ENCODE measurements at regions not wholly inside any gene's neighbourhood (a gene's known extent, or its start where the extent isn't known, plus 50 kb on each side); places are given as distances from the start of the nearest gene placed in this dataset.
A peak's percentile ranks its signal among the peaks of the same experiment; 100 is the strongest.

GRCh38 chr10:125375210-125375609, 214.8 kb upstream of the CTBP2 start:
- intact Hi-C loops (cut with DNase I): no loop called here
- DNase-seq (ENCODE audit: missing footprints) (no peak), ATAC-seq (no peak)

- intact Hi-C loops (cut with DNase I): no loop called here
Observed at GRCh38 chr10:125373546-125373945, 213.2 kb upstream of the CTBP2 start.

DNA sequence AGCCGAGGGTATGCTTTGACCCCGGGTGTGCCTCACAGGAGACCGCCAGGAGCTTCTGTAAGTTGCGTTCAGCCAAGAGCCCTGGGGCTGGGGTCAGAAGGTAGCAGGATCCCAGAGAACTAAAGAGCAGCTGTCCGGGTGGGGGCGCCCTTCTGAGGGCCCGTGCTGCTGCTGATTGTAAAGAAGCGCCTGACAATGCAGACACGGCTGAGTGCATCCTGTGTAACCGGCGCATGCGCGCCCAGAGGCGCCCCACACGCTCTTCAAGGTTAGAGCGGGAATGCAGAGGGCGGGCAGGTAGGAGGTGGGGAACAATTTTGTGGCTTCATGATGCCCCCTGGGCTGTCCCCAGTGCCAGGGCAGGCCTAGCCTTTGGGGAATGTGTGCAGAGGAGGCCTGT, 210.2 kb upstream of the CTBP2 start:
- intact Hi-C loops (cut with DNase I): no loop called here
- ATAC-seq (no peak), DNase-seq (ENCODE audit: missing footprints) (no peak)

More at GRCh38 chr10:125373546-125373945, 213.2 kb upstream of the CTBP2 start:
- ATAC-seq (no peak), DNase-seq (ENCODE audit: missing footprints) (no peak)

DNA sequence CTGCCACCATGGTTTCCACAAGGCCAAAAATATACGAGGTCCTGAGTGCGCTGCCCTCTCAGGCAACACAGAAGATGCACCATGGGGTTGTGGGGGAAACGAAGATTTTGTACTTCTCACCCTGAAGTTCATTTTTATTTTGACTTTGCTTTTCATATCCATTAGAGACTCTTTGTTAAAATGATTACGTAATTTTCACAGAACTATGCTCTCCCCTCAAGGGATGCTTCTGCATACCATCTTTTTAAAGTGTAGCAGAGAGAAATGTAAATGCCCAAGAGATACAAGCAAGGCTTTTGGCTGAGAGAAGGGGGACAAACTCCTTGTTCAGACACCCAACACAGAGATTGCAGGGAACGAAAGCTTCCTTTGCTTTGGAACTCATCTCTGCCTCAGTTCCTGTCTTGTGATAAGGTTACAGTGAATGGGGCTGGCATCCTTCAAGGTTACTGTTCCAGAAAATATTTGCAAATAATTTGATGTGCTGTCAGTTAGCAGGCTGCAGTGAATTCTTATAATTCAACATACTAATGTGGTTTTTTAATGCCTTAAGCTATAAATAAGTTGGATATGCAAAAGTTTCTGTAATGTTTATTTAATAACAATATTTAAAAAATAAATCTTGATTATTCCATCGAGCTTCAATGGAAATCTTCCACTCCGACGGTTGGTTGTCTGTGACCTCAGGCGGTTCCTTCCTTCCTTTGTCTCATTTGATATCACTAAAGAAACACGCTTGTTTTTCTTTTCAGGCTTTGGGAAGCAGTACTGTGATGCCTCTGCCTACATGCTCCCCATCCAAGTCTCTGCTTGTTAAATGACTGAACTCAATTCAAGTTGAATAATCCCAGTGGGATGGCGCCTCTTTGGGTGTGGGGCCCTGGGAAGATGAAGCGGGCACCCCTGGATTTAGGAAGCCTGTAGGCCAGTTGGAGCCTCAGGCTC, 209.3 kb upstream of the CTBP2 start:
- ATAC-seq: no peak
- intact Hi-C loops (cut with DNase I): no loop called here
- DNase-seq (ENCODE audit: missing footprints): no peak

- intact Hi-C loops (cut with DNase I): no loop called here
- DNase-seq (ENCODE audit: missing footprints) (no peak), ATAC-seq (no peak)
Observed at GRCh38 chr10:125368146-125368545, 207.8 kb upstream of the CTBP2 start.

GRCh38 chr10:125363791-125364190, 203.4 kb upstream of the CTBP2 start:
- intact Hi-C loops (cut with DNase I): no loop called here
- ATAC-seq (no peak), DNase-seq (ENCODE audit: missing footprints) (no peak)

DNA sequence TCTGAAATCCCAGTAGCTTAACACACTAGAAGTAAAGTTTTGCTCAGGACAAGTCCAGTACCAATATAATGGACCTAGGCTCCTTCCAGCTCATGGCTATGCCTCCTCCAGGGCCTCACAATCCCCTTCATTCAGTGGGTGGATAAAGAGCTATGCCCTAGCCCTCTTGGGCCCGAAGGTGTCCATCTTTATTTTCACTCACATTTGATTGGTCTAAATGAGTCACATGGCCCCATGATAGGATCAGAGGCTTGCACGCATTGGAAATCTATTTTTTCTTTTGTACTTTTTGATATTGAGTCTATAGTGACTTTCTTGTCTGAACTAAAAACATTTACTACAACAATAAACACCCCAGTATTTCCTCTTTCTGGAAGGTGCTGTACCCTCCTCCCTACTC, 202.6 kb upstream of the CTBP2 start:
- no peak for DNase-seq (ENCODE audit: missing footprints)
- intact Hi-C loops (cut with DNase I): no loop called here
- no peak for ATAC-seq

- no peak for ATAC-seq
- no peak for DNase-seq (ENCODE audit: missing footprints)
- intact Hi-C loops (cut with DNase I): no loop called here
Observed at GRCh38 chr10:125359401-125359800, 199.0 kb upstream of the CTBP2 start.

- intact Hi-C loops (cut with DNase I): no loop called here
- ATAC-seq (no peak), DNase-seq (ENCODE audit: missing footprints) (no peak)
Observed at GRCh38 chr10:125355657-125356056, 195.3 kb upstream of the CTBP2 start.

DNA sequence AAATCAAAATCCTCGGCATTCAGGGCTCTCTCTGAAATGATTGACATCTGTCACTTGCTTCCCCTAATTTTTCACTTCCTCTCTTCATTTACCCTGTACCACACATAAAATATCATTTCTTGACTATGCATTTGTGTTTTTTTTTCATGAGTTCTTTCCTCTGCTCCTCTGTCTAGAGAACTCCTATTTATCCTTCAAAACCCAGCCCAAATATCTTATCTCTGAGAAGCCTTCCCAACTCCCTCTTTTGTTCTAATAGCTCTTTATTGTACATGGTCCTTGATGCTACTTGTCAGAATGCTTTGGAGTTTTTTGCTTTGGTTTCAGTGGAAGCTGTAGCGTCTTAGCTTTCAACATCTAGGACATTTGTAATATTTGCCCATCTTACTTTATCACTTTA, 190.2 kb upstream of the CTBP2 start:
- ATAC-seq: no peak
- DNase-seq (ENCODE audit: missing footprints): no peak
- intact Hi-C loops (cut with DNase I): no loop called here

DNA sequence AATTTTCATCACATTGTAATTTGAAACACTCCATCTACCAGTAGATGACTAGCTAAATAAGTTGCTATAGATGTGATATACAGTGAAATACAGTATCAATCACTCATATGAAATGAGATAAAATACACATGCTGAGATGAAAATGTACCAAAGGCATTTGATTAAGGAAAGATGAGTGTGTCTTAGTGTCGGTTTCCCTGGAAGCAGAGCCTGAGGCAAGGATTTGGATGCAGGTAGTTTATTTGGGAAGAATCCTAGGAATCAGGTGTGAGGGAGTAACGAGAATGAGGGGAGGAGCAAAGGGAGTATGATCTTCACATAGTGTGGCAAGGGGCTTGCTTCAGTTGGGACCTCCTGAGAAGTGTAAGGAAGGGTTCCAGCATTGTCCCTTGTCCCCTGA, 188.2 kb upstream of the CTBP2 start:
- DNase-seq (ENCODE audit: missing footprints) (no peak), ATAC-seq (no peak)
- intact Hi-C loops (cut with DNase I): no loop called here

DNA sequence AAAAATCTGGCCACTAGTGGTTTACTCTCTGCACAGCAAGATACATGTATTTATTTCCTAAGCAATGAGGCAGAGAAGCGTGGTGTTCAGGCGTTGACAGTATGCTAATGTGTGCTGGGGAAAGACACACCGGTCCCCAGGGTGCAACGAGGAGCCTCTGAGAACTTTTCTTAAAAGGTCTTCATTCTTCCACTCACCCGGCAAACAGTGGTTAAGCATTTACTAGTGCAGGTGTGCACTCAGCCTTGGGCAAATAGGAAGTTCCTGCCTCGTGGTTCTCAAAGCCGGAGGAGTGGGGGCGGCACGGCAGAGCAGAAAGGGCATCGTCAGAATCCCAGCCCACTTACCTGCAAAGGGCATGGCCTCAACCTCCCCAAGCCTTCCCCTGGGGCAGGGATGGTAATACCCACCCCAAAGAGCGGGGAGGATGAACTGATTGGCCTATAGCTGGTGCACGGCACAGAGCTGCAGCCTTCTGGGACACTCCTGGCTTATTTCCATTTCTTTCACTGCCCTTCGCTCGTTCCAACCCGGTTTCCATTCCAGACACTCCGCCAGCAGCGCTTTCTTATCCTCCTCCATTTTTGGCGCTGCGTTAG, 184.3 kb upstream of the CTBP2 start:
- DNase-seq (ENCODE audit: missing footprints) (no peak), ATAC-seq (no peak)
- intact Hi-C loops (cut with DNase I): loop anchor here (5.0 kb wide), 1 partner anchor 282 kb away; no protein-coding TSS in a partner anchor

- intact Hi-C loops (cut with DNase I): loop anchor here (5.0 kb wide), 1 partner anchor 282 kb away; no protein-coding TSS in a partner anchor
- no peak for DNase-seq (ENCODE audit: missing footprints)
- no peak for ATAC-seq
Observed at GRCh38 chr10:125343983-125344382, 183.6 kb upstream of the CTBP2 start.

- ATAC-seq (no peak), DNase-seq (ENCODE audit: missing footprints) (no peak)
- intact Hi-C loops (cut with DNase I): loop anchor here (5.0 kb wide), 1 partner anchor 281 kb away; no protein-coding TSS in a partner anchor
Observed at GRCh38 chr10:125343118-125343925, 183.0 kb upstream of the CTBP2 start.

GRCh38 chr10:125341611-125342010, 181.2 kb upstream of the CTBP2 start:
- DNase-seq (ENCODE audit: missing footprints) (no peak), ATAC-seq (no peak)
- intact Hi-C loops (cut with DNase I): loop anchor here (5.0 kb wide), 1 partner anchor 279 kb away; no protein-coding TSS in a partner anchor

- ATAC-seq: no peak
- intact Hi-C loops (cut with DNase I): loop anchor here (5.0 kb wide), 1 partner anchor 279 kb away; no protein-coding TSS in a partner anchor
- no peak for DNase-seq (ENCODE audit: missing footprints)
Observed at GRCh38 chr10:125340903-125341302, 180.5 kb upstream of the CTBP2 start.

DNA sequence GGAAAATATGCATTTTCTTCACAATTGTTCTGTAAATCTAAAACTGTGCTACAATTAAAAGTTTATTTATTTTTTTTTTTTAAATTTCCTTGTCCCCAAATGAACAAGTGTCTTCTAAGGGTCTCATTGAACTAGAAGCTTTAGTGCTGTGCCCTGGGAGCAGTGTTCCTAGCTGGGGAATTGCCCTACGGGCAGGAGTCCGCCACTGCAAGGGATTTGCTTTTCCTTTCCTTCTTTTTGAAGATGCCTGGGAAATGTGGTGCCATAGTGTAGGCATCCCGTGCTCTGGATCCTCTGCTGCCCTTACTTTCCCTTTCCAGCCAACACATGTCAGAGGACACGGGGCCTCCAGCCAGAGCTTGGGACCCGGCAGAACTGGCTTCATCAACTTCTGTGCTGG, 177.1 kb upstream of the CTBP2 start:
- DNase-seq (ENCODE audit: missing footprints): no peak
- no peak for ATAC-seq
- intact Hi-C loops (cut with DNase I): loop anchor here (10.0 kb wide), 1 partner anchor 343 kb away; no protein-coding TSS in a partner anchor

GRCh38 chr10:125334545-125334944, 174.2 kb upstream of the CTBP2 start:
- DNase-seq (ENCODE audit: missing footprints) (no peak), ATAC-seq (no peak)
- intact Hi-C loops (cut with DNase I): loop anchor here (5.0 to 10.0 kb wide), 2 partner anchors 287 to 340 kb away; no protein-coding TSS in a partner anchor

DNA sequence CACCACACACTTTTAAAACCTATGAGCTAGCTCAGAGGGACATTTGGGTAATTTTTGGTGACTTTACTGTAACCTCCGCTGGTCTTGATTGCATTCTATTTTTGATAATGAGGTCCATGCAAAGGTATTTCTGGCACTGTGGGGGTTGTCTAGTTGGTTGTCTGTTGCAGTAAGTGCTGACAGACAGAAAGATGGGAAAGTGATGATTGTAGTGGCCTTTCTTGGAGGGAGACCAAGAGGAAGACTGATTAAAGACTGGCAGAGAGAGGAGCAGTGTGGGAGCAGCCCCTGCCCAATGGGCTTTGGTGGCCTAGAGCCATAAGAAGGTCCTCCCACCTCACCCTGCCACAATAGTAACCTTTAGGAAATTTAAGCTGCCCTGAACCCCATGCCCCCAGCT, 173.4 kb upstream of the CTBP2 start:
- peak; percentile 85 for ATAC-seq
- intact Hi-C loops (cut with DNase I): loop anchor here (2.0 to 10.0 kb wide), 3 partner anchors 173 to 339 kb away; partner anchors contain the start of gene CTBP2
- no peak for DNase-seq (ENCODE audit: missing footprints)

Measured in Right ventricle myocardium inferior (tissue), 1 donor.